SJSA1 (cell line): ENCODE measurements at regions not wholly inside any gene's neighbourhood (a gene's known extent, or its start where the extent isn't known, plus 50 kb on each side); places are given as distances from the start of the nearest gene placed in this dataset.

ENCODE experiments used
- DNase-seq, 2 experiments: peaks; one replicate each; pipeline ENCODE4 v3.0.0-alpha.2; 2015 to 2020; ENCODE audit warnings: low spot score in 2 of 2, low read depth in 1 of 2
- H3K27ac ChIP-seq: fragments of 250-450 bp; sonication (Bioruptor Pico); 2 replicates; pipeline ENCODE4 v1.5.1; 2020; ENCODE audit warnings: mild to moderate bottlenecking, moderate library complexity
- H3K27me3 ChIP-seq: fragments of 250-450 bp; sonication (Bioruptor Pico); replicated peaks from 2 replicates; pipeline ENCODE4 v1.5.1; 2020; ENCODE audit warnings: mild to moderate bottlenecking, moderate library complexity
- H3K36me3 ChIP-seq: fragments of 250-450 bp; sonication (Bioruptor Pico); 2 replicates; pipeline ENCODE4 v1.5.1; 2020; ENCODE audit warnings: mild to moderate bottlenecking
- H3K4me1 ChIP-seq: fragments of 250-450 bp; sonication (Bioruptor Pico); replicated peaks from 2 replicates; pipeline ENCODE4 v1.6.1; 2021; ENCODE audit warnings: mild to moderate bottlenecking
- H3K4me3 ChIP-seq: fragments of 250-450 bp; sonication (Bioruptor Pico); 2 replicates; pipeline ENCODE4 v1.5.1; 2020; ENCODE audit warnings: mild to moderate bottlenecking
- H3K9me3 ChIP-seq: fragments of 250-450 bp; sonication (Bioruptor Pico); replicated peaks from 2 replicates; pipeline ENCODE4 v1.5.1; 2020; ENCODE audit warnings: mild to moderate bottlenecking

DNA sequence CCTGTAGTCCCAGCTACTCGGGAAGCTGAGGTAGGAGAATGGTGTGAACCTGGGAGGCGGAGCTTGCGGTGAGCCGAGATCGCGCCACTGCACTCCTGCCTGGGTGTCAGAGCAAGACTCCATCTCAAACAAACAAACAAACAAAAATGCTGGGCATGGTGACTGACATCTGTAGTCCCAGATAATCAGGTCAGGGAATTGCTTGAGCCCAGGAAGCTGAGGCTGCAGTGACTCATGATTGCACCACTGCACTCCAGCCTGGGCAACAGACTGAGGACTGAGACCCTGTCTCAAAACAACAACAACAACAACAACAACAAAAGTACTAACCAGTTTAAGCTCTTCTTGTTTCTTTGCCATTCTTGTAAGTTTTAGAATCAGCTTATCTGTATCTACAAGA is 383.0 kb upstream of the PMFBP1 start:
- Histone ChIP-seq H3K27ac (no peak overlapping the region), H3K36me3 (no peaks in the 10 kb centered on the region; the same call in 1 of the 2 replicates), H3K4me1 (no peaks in the 10 kb centered on the region), H3K9me3 (no peaks in the 10 kb centered on the region), H3K4me3 (no peak overlapping the region), H3K27me3 (no peaks in the 10 kb centered on the region)
- DNase-seq: no peak

DNA sequence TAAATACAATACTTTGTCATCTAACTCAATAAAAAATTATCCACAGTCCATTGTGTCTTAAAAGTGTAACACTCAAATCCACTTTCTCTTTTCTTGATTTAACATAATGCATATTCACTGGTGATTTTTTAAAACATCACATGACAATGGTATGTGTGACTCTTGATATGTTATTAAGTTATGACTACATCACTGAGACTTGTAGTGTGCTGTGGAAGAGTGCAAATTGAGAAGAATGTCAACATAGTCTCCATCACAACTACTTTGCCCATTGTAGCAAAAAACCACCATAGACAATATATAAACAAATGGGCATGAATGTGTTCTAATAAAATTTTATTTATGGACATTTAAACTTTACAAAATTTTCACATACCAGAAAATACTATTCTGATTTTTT is 380.7 kb upstream of the PMFBP1 start:
- H3K4me1 ChIP-seq: no peaks in the 10 kb centered on the region
- peak in 1 of 2 experiments; percentile 11 for DNase-seq
- no peak overlapping the region for H3K27ac ChIP-seq
- H3K36me3 ChIP-seq: no peaks in the 10 kb centered on the region; the same call in 1 of the 2 replicates
- H3K4me3 ChIP-seq: no peak overlapping the region
- no peaks in the 10 kb centered on the region for H3K27me3 ChIP-seq
- no peaks in the 10 kb centered on the region for H3K9me3 ChIP-seq

DNA sequence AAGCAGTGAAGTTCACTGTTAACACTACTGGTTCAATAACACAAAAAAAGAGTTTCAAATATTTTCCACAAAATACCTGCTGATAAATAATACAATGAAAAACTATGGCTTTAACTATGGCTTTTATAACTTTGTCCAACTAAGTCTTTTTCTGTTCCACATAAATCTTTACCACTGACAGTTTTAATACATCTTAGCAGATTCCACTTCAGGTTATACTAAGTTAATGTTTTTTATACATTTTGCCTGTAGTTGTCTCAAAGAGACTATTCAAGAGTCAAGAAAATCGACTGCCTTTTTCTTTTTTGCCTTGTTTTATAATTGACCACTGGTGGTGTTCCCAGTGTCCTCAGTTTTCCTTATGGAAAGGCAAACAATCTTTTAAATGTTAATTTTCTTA is 379.7 kb upstream of the PMFBP1 start:
- H3K4me3 ChIP-seq: no peak overlapping the region
- H3K36me3 ChIP-seq: no peaks in the 10 kb centered on the region; the same call in 1 of the 2 replicates
- DNase-seq: no peak
- no peaks in the 10 kb centered on the region for H3K9me3 ChIP-seq
- no peak overlapping the region for H3K27ac ChIP-seq
- H3K4me1 ChIP-seq: no peaks in the 10 kb centered on the region
- H3K27me3 ChIP-seq: no peaks in the 10 kb centered on the region

DNA sequence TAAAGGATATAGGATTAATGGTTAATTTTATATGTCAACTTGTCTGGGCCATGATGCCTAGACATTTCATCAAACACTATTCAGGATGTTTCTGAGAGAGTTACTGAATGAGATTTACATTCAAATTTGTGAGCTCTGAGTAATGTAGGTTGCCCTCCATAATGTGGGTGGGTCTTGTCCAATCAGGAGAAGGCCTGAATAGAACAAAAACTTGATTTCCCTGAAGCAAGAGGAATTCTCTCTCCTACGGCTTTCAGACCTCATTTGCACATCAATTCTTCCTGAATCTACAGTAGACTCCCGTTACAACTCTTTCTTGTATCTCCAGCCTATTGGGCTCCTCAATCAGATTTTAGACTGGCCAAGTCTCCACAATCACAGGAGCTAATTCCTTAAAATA is 377.9 kb upstream of the PMFBP1 start:
- Histone ChIP-seq H3K4me3 (no peak overlapping the region), H3K27ac (no peak overlapping the region), H3K27me3 (no peaks in the 10 kb centered on the region), H3K4me1 (no peaks in the 10 kb centered on the region), H3K36me3 (no peaks in the 10 kb centered on the region; the same call in 1 of the 2 replicates), H3K9me3 (no peaks in the 10 kb centered on the region)
- no peak for DNase-seq

DNA sequence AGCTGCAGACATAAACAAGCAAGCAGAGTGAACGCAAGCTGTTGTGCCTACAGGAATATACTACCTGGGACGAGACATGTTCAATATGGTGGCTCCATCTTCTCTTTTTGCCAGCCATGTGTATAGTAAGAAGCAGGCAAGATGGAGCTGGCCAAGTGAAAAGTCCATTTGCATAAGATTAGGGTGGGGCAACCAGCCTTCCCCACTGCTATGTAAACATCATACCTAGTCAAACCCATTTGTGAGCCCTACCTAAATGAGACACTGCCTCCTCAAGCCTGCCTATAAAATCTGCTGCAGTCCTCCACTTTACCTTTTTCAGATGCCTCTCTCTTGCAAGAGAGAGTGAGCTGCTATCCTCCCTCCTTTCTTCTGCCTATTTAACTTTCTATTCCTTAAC is 370.1 kb upstream of the PMFBP1 start:
- Histone ChIP-seq H3K4me3 (no peak overlapping the region), H3K27ac (no peak overlapping the region), H3K36me3 (no peaks in the 10 kb centered on the region), H3K9me3 (no peaks in the 10 kb centered on the region), H3K27me3 (no peaks in the 10 kb centered on the region), H3K4me1 (peaks cover 7% of the 10 kb centered on the region)
- no peak for DNase-seq

DNA sequence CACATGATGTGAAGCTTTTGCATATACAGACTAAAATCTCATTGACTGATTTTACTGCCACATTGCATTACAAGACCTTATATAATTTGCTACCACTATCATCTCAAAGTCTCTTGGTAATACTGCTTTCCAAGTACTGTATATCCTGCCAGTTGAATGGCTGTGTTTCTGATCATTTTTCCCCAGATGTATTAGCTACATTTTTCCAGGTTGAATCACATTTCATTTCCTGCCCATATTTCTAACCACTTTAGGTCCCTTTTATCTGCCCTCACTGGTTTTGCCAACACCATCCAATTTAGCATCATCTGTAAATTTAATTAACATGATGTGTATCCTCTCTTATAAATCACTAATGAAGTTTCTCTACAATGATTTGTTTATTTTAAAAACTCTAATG is 365.7 kb upstream of the PMFBP1 start:
- no peaks in the 10 kb centered on the region for H3K9me3 ChIP-seq
- DNase-seq: peak in 1 of 2 experiments; percentile 4
- H3K4me1 ChIP-seq: peaks cover 7% of the 10 kb centered on the region
- H3K27ac ChIP-seq: no peak overlapping the region
- H3K4me3 ChIP-seq: no peak overlapping the region
- no peaks in the 10 kb centered on the region for H3K36me3 ChIP-seq
- H3K27me3 ChIP-seq: no peaks in the 10 kb centered on the region

DNA sequence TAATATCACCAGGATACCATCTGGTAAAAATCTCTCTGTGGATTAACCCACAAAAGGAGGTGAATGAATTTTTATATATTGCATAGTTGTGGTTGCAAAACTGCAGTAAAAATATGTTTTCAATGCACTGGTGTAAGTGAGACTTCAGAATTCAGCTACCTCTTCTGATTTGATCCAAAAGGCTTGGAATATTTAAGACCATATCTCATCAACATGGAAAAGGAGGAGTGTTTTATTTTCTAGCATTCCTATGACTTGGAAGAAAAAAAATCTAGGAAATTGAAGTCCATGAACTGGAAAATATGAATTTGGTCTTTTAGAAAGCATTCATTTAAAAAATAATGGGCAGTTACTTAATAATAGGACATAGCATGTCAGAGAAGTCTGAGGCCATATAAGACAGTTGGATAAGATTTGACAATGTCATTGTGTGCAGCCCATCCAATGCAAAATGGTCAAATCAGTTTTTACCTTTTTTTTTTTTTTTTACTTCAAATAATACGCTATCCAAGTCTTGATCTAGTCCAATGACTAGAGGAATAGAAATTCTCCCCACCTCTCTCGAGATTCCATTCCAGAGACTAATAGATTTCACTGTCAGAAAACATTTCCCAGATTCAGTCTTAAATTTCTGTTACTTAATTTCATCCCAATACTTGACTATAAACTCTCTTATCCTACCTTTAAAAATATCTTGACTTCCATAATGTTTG is 364.9 kb upstream of the PMFBP1 start:
- no peak for DNase-seq
- no peaks in the 10 kb centered on the region for H3K9me3 ChIP-seq
- H3K36me3 ChIP-seq: no peaks in the 10 kb centered on the region
- no peak overlapping the region for H3K4me3 ChIP-seq
- no peak overlapping the region for H3K27ac ChIP-seq
- peaks cover 7% of the 10 kb centered on the region for H3K4me1 ChIP-seq
- no peaks in the 10 kb centered on the region for H3K27me3 ChIP-seq

DNA sequence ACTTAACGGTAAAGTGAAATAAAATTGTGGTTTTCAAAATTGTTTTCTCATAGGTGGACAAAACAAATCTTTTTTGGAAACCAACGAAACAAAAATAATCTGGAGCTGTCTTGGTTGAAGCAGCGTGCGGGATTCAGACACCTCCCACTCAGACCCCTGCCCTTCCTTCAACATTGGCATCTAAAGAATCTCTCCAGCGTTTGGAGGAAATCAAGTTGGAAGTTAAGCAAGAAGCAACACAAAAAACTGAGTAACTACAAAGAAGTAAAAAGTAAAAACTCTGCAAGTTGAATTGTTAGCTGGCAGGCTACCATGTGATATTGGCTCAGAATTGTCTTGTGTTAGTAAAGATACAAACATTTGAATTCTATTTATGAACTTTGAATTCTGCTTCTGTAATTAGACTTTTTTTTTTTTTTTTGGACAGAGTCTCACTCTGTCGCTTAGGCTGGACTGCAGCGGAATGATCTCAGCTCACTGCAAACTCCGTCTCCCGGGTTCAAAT is 361.0 kb upstream of the PMFBP1 start:
- no peaks in the 10 kb centered on the region for H3K36me3 ChIP-seq
- H3K4me1 ChIP-seq: peaks cover 11% of the 10 kb centered on the region
- H3K27me3 ChIP-seq: no peaks in the 10 kb centered on the region
- no peaks in the 10 kb centered on the region for H3K9me3 ChIP-seq
- no peak overlapping the region for H3K4me3 ChIP-seq
- no peak overlapping the region for H3K27ac ChIP-seq
- no peak for DNase-seq

DNA sequence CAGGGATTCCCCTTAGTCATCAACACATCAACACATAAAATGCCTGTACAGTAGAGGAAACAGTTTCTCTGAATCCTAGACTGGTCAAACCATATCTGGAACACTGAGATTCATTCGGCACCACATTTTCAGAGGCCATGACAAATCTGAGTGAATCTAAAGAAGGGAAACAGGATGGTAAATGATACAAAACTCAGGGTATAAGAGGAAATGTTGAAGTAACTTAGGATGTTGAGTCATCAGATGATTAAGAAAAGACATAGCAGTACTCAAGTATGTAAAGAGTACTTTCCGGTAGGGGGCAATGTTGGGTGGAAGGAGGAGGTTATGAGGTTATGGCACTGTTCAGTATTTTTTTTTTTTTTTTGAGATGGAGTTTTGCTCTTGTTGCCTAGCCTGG is 358.5 kb upstream of the PMFBP1 start:
- no peak overlapping the region for H3K27ac ChIP-seq
- DNase-seq: peak; percentile 46 to 50
- H3K27me3 ChIP-seq: no peaks in the 10 kb centered on the region
- H3K4me1 ChIP-seq: peaks cover 4% of the 10 kb centered on the region; the same call in 1 of the 2 replicates
- H3K36me3 ChIP-seq: no peaks in the 10 kb centered on the region
- H3K9me3 ChIP-seq: no peaks in the 10 kb centered on the region
- no peak overlapping the region for H3K4me3 ChIP-seq

DNA sequence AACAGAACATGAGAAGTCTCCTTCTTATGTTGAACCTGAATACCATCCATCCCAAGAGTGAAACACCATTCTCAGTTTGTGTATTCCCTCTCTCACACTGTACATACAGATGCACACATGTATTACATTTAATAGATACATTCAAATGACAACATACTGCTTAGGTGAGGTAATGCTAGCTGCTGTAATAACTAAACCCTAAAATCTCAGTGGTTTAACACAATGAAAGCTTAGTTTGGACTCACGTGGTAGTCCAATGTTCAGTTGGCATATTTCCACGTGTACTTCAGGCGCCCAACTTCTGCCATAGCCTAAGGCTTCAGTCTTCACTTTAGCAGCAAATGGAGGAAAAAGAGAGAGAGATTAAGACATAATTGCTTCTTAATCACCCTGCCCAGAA is 351.1 kb upstream of the PMFBP1 start:
- H3K9me3 ChIP-seq: peaks cover 4% of the 10 kb centered on the region; the same call in 1 of the 2 replicates
- H3K4me3 ChIP-seq: no peak overlapping the region
- H3K27ac ChIP-seq: no peak overlapping the region
- H3K36me3 ChIP-seq: no peaks in the 10 kb centered on the region
- H3K27me3 ChIP-seq: no peaks in the 10 kb centered on the region
- H3K4me1 ChIP-seq: no peaks in the 10 kb centered on the region
- DNase-seq: no peak

DNA sequence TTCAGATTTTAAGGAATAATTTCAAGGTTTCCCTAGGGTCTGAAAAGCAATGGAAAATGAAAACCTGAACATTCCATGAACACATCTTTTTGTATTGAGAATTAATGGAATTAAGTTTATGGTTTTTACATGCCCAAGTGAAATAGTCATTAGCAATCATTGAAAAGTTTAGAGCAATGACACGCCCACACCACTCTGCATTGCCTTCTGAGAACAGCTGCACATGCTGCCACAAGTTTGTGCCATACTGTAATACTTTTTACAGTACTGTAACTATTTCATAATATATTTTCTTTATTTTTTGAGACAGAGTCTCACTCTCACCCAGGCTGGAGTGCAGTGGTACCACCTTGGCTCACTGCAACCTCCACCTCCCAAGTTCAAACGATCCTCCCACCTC is 345.2 kb upstream of the PMFBP1 start:
- no peaks in the 10 kb centered on the region for H3K4me1 ChIP-seq
- no peaks in the 10 kb centered on the region for H3K36me3 ChIP-seq
- H3K9me3 ChIP-seq: peaks cover 4% of the 10 kb centered on the region; the same call in 1 of the 2 replicates
- DNase-seq: no peak
- H3K4me3 ChIP-seq: no peak overlapping the region
- H3K27ac ChIP-seq: no peak overlapping the region
- H3K27me3 ChIP-seq: no peaks in the 10 kb centered on the region

DNA sequence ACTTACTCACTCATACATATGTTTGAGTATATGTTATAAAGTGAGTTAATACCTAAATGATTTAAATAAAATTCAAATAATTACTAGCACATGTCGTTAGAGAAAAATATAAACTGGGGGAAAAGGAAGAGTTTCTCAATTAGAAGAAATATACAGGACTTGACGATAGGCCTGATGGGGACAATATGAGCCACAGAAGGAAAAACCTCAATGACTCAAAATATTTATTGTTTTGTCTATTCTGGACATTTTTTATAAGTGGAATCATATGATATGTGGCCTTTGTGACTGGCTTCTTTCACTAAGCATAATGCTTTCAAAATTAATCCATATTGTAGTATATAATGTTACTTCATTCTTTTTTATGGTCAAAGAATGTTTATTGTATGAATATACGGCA is 339.2 kb upstream of the PMFBP1 start:
- Histone ChIP-seq H3K9me3 (no peaks in the 10 kb centered on the region), H3K4me3 (no peak overlapping the region), H3K27ac (no peak overlapping the region), H3K27me3 (no peaks in the 10 kb centered on the region), H3K4me1 (no peaks in the 10 kb centered on the region), H3K36me3 (no peaks in the 10 kb centered on the region)
- DNase-seq: no peak

DNA sequence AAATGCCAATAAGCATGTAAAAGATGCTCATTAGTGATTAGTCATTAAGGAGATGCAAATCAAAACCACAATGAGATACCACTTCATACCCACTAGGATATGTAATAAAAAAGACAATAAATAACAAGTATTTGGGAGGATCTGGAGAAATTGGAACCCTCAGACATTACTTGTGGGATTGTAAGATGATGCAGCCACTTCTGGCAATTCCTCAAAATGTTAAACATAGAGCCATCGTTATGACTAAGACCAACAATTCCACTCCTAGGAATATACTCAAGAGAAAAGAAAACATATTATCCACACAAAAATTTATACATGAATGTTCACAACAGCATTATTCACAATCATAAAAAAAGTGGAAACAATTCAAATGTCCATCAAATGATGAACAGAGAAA is 336.2 kb upstream of the PMFBP1 start:
- Histone ChIP-seq H3K4me1 (no peaks in the 10 kb centered on the region), H3K27ac (no peak overlapping the region), H3K36me3 (no peaks in the 10 kb centered on the region), H3K9me3 (no peaks in the 10 kb centered on the region), H3K4me3 (no peak overlapping the region), H3K27me3 (no peaks in the 10 kb centered on the region)
- no peak for DNase-seq

DNA sequence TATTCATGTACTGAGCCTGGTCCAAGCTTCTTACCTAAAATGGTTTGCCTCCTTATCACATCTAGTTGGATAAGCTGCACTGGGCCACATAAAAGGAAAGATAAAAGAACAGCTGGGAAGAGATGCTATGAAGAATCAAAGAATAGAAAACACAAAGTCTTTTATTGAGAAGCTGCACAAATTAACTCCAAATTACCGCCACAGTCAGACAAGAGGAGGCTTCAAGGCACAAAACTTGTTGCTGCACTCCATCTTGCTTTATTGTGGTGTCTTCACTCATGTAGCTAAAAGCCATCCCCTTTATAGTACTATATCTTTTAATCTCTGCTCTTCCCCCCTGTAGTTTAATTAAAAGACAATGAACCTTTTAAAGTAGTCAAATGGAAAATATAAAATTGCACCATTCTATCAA is 330.6 kb upstream of the PMFBP1 start:
- DNase-seq: no peak
- Histone ChIP-seq H3K9me3 (no peaks in the 10 kb centered on the region), H3K36me3 (no peaks in the 10 kb centered on the region), H3K27me3 (no peaks in the 10 kb centered on the region), H3K27ac (no peak overlapping the region), H3K4me3 (no peak overlapping the region), H3K4me1 (no peaks in the 10 kb centered on the region)
